Body of pancreas (tissue), 4 donors: ENCODE measurements at regions not wholly inside any gene's neighbourhood (a gene's known extent, or its start where the extent isn't known, plus 50 kb on each side); places are given as distances from the start of the nearest gene placed in this dataset.

Experiments used
- CTCF ChIP-seq, 7 experiments: fragments of 450-650 bp in 4 of 7; fragments of 200-600 bp in 3 of 7; sonication (generic) in 3 of 7; IDR thresholded peaks; one replicate each; pipeline ENCODE4 v1.5.1; 2016 to 2019; ENCODE audit warnings: antibody characterized with exemption in 7 of 7
- POLR2A ChIP-seq, 3 donors: fragments of 450-650 bp; IDR thresholded peaks; one replicate each; pipeline ENCODE4 v1.6.1; 2016; ENCODE audit warnings: antibody characterized with exemption in 3 of 3, mild to moderate bottlenecking in 2 of 3

DNA sequence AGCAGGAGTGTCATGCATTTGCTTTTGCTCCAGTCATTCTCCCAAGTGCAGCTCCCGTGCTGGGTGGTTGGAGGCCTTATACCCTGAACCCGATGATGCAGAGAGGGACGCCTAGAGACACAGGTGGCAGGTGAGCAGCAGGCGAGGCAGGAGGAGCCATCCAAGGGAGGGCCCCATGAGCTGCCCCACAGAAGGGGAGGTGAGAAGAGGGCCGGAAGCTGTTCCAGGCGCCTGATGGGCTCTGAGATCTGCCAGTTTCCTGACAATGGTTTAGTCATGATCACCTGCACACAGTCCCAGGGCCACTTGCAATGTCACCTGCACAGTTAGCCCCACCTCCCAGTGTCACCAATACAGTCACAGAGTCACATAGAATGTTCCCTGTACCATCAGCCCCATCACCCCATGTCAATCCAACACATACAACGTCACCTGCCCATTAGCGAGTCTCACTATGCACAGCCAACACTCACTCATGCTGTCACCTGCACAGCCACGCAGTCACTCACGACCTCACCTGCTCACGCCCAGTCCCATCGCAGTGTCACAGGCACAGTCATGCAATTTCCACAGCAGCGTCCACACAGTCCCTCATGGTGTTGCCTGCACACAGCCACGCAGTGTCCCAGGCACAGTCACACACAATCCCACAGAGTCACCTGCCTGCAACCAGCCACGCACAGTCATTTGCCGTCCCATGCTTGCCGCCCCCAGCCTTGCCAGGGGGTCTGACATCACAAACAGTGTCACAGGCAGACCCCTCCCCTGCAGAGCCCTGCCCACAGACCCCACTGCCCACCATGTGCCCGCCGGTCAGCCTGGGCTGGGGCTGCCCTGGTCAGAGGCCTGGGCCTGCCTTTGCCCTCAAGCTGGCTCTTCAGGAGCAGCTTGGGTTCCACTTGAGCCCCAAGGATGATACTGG, 113.4 kb downstream of the LHX2 start:
- TF ChIP-seq POLR2A (IDR thresholded peaks at IDR 0.05) (no peak), CTCF (IDR thresholded peaks at IDR 0.05) (no peak)
